ENCODE measurements at regions not wholly inside any gene's neighbourhood (a gene's known extent, or its start where the extent isn't known, plus 50 kb on each side); places are given as distances from the start of the nearest gene placed in this dataset.

DNA sequence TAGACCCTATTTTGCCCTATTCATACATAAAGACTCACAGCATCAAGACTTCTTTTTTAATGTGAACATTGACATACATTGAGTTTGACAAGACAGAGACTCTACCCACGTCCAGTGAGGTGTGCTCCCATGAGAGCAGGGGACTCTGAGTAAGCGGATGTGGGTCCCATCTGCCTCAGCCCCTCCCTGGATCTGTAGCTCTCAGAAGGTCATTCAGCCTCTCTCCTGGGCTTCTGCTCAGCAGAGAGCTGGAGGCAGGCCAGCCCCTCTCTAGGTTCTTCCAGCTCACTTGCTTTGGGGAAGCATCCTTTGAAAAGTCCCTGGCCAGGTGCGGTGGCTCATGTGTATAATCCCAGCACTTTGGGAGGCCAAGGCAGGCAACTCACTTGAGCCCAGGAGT is 146.9 kb upstream of the ZMIZ1 start:
- no peak for DNase-seq (ENCODE audit: low read depth)

DNA sequence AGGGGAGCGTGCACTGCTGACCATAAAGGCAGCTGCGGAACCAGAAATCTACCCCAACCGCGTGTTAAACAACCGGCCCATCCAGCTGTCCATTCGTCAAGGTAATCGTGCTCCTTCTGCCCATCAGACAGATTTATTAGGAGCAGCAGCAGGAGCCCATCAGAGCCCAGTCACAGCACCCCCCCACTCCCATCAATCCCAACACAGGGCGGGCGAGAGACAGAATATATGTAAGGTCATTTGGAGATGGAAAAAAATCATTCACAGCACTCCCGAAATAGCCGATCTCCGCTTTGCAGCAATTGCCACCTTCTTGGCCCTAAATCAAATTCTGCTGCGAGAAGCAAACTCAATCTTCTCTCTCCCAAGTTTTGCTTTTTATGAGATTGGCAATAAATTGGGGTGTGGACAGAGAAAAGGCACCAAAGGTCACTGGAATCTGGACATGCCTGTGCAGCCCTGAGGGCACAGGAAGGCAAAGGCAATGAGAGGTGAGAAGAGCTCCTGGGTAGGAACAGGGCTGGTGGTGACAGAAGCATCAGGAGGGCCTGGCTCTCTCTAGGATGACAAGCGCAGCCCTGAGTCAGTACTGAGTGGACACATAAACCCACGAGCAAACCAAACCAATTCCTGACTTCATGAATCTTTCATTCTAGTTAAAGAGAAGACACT is 145.0 kb upstream of the ZMIZ1 start:
- DNase-seq (ENCODE audit: low read depth), result no peak

DNA sequence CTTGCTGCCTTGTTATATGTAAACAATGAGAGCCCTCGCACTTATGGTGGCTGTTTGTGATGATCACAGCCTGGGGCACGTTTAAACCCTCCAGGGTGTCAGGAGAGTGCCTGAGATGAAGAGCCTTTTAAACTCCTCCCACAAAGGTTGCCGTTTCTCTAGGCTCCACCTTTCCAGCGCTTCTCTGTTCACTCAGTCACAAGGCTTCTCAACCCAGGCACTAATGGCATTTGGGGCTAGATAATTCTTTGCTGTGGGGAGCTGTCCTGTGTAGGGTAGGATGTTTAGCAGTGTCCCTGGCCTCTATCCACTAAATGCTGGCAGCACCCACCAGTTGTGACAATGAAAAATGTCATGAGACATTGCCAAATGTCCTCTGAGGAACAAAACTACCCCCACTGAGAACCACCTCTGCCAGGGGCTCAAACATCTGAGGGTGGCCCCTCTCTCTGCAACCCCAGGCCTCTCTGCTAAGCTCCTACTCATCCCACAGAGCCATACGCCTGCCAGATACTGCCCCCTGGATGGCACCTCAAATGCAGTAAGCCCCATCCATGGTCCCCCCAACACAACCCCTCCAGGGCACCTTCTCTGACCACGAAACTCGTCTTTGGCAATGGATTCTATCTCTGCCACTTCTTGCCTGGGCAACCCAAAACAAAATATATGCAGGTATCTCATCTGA is 144.3 kb upstream of the ZMIZ1 start:
- no peak for DNase-seq (ENCODE audit: low read depth)

DNA sequence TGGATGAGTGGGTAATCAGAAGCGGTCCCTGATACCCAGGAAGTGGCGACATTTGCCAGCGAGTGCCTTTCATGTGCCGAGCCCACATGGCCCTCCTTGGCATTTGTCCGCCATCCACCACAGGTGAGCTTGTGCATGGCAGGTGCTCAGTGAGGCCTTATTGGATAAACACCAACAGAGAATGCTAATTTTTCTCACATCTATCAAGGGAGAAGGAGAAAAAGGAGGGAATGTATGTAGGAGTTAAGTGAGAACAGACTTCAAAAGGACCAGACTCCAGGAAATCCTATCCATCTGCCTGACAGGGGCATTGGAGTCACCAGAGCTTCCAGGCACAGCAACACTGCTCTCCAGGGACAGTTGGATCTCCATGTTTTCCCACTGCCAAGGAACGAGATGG is 143.5 kb upstream of the ZMIZ1 start:
- no peak for DNase-seq (ENCODE audit: low read depth)

DNA sequence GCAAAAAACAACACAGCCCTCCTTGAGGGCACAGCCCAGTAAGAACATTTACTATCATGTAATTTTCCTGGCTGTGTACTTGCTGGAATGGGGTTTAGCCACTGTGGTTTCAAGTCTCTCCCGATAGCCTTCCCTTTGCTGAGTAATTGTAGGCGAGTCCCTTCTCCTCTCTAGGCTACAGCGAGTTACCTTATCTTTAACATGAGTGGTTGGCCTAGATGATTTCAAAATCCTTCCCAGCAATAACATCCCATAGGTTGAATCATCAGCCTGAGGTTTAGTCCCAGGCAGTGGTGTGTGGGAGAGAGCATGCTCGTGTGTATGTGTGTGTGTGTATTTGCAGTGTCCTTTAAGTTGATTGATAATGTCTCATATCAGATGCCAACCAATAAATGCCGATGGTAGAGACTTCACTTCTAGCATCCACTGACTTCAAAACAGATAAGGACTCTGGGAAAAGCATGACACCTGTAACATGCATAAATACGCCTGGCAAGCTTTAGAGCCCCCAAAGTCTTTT is 142.9 kb upstream of the ZMIZ1 start:
- peak; percentile 98 for DNase-seq (ENCODE audit: low read depth)

DNA sequence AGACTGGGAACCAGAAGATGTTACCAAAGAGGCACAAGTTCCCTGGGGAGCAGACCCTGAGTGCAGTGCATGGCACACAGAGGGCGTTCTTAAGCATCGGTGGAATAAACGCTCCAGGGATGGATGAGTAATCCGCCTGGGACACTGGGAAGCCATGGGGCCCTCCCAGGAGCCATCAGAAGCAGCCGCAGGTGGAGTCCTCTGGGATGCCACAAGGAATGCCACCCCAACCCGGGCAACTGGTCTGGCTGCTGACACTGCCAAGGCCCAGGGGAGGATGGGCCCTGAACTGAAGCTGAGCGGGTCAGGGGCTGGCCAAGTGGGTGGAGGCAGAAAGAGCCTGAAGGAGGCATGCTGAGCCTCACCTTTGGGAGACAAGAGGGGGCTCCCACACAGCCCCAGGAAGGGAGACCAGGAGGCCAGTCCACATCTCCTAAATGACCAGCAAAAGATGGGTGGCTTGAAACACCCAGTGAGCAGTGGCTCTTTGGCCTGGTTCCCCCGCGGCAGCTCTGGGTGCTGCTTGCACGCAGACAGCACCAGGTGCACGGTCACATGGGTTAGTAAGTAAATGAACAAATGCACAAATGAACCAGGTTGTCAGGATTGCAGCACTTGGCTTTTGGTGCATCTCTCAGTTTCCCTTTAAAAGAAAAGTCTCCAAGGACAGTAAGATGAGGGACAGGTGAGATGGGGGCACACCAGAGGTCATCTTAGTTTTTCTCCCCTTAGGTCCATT is 141.3 kb upstream of the ZMIZ1 start:
- DNase-seq (ENCODE audit: low read depth), result no peak

DNA sequence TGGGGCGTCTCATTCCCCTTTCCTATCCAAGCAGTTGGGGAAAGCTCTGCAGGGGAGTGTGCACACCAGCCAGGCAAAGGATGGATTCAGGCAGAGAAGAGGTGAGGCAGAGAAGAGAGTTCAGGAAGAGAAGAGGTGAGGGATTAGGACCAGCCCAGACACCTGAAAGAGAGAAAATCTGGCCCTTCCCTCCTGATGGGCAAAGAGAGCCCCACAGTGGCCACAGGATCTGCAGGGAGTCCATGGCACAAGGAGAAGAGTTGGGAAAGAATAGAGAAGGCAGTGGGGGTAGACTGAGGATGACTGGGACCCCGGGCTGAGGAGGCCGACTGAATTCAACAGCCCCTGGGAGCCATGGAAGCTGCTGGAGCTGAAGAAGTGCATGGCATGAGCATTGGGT is 140.4 kb upstream of the ZMIZ1 start:
- DNase-seq (ENCODE audit: low read depth), result no peak

DNA sequence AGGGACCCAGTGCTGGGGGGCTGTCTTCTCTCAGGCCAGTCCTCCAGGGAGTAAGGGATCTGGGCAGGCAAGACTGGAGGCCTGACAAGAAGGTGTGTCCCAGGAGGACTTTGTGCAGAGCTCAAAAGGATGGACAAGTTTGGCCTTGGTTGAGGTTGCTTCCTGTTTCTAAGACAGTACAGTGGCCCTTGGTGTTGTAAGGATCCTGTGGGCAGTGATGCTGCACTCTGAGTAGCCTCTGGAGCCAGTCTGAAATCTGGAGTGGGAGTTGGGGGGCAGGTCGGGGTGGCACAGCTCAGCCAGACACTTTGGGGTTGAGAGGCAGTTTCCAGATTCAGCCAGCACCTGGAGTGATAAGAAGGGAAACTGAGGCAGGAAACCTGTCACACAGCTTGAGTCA is 139.2 kb upstream of the ZMIZ1 start:
- no peak for DNase-seq (ENCODE audit: low read depth)

DNA sequence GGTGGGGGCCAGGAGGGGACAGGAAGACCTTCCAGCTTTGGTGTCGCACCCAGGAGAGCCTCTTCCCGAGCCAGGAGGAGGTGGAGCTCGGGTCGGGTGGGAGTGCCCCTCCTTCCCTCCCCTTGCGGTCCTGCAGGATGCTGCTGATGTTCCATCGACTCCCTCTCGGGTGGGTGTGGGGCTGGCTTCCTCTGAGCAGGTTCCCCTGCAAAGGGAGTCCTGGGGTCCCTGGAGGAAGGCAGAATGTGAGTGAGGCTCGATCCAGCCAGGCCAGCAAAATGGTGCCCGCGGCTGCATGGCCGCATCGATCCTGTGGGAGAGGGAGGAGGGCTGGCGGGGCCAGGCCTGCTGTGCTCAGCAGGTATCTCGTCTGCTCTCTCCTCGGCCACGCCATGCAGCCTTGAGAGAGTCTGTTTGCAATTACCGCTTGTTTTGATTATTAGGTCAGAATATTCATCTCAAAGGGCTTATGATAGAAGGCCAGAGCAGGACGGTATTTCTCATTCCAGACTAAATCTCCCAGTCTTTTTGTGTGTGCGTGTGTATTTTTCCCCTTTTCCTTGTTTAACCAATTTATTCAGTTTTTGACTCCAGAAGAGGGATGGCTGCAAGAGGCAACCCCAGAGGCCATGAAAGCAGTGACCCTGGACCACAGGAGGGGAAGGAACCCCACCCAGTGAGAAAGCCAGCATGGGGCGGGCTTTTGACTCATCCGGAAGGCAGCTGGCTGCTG is 137.3 kb upstream of the ZMIZ1 start:
- DNase-seq (ENCODE audit: low read depth), result peak; percentile 89

DNA sequence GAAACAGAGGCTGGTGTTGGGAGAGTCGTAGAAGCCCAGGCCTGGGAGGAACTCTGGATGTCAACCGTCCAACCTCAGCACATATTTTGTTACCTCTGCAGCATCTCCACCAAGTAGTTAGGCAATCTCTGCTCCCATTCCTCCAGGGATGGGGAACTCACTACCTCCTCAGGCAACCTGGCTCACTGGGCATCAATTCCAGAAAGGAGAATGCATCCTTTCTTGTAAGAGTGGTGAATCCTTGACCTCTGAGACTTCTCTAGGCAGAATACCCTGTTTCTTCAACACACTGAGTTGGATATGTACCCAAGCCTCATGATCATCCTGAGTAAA is 136.7 kb upstream of the ZMIZ1 start:
- no peak for DNase-seq (ENCODE audit: low read depth)

DNA sequence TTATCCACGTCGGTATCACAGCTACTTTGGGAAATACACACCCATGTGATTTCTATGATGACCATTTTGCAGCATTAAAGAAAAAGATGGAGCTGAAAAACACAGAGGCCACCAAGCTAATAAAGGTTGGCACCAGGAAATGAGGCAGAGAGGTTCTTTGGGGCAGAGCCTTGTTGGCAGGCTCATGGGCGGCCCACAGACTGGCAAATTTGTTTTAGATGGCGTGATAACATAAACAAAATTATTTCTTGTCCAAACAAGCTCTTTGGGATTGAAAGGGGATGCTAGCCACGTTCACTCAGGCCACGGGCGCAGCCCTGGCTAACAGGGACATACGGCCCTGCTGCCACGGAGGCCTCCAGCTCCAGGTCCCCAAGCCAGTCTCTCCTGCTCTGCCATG is 135.9 kb upstream of the ZMIZ1 start:
- DNase-seq (ENCODE audit: low read depth), result no peak

DNA sequence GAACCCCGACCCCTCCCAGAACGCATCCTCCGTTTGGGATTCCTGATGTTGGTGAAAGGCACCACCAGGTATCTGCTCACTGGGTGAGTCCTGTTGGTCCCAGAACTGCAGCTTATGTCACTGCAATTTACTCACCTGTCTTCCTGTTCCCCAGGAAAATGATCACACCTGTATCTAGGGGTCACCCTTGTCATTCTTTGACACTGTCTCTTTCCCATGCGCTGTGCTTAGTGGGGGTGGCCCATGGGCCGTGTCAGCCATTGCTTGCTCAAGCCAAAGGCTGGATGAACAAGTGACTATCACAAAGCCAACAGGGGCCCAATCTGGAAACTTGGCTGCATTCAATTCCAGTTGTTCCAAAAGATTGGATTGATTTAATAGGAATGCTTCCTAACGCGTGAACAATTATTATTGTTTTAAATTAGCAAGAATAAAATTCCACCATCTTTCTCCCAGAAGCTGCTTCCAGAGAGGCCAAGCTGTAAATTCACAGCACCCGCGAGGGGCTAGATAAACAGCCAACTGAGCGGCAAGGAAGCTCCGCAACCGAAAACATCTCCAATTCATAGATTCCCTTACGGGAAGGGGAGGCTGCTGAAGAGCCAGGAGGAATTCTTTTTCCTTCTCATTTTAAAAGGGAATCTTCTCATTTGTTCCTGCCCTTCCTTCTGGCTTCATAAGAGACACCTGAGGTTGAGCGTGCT is 134.8 kb upstream of the ZMIZ1 start:
- DNase-seq (ENCODE audit: low read depth), result no peak

DNA sequence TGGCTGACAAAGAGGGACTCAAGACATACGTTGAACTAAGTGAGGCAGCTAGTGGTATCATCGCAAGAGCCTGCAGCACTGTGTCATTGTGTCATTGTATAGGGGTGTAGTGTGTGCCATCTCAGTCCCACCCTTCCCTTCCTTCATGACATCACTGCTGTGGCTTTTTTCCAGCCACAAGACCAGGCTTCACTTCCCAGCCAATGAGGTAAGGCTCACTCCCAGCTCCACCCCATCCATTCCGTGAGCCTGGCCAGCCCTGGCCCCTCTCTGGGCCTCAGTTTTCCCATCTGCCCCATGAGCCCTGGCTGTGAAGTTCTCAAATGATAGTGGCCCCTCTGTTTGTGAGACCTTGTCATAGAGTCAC is 134.3 kb upstream of the ZMIZ1 start:
- no peak for DNase-seq (ENCODE audit: low read depth)

DNA sequence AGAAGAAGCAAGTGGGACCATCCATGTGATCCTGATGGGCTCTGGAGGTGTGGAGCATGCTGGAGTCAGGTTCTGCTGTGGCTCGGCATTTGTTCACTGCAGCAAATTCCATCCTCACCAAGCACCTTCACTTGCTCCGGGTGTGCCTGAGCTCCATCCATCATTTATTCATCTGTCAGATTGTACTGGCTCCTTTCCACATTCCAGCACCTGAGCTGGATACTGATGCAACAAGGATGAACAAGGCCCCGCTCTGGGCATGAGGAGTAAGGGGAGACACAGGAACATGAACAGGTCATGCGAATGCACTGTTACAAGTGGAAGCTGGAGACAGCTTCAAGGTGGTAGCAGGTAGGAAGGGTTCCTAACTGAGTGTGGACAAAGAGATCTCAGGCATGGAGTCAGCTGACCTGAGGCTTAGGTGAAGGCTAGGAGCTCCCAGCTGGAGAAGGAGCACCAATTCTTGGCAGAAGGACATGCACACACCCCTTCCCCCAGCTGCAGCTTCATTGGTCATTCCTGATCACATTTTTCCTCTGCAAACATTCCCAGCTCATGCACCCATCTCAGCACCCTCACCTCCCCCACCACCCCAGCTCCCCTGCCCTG is 133.7 kb upstream of the ZMIZ1 start:
- DNase-seq (ENCODE audit: low read depth), result no peak

DNA sequence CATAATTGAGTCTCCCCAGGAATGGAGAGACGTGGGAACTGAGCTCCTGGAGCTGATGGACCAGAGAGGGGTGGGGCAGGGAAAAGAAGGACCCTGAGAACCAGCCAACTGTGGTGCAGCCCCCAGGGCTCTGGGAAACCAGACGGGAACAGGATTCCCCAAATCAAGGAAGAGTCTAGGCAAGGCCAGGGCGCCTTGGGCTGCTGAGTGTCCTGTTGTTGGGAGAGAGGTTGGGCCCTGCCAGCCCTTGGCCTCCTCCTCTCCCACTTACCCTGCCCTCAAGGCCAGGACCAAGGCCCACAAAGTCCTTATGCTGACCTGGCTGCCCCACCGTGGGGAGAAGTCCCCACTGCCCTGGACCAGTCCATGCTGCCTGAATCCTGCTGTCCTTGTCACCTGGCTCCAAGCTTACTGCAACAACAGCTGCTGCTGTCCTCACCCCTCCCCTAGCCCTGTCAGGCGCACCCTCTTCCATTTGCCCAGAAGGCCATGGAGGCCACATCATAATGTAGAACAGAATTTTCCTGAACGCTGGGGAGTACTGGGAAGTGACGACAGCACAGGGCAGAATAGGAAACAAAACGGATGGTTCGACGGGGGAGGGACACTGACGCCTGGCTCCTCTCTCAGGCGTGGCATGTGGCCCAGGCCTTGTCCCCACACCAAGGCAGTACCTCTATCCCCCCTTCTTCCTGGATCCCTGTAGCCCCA is 132.9 kb upstream of the ZMIZ1 start:
- DNase-seq (ENCODE audit: low read depth), result no peak

DNA sequence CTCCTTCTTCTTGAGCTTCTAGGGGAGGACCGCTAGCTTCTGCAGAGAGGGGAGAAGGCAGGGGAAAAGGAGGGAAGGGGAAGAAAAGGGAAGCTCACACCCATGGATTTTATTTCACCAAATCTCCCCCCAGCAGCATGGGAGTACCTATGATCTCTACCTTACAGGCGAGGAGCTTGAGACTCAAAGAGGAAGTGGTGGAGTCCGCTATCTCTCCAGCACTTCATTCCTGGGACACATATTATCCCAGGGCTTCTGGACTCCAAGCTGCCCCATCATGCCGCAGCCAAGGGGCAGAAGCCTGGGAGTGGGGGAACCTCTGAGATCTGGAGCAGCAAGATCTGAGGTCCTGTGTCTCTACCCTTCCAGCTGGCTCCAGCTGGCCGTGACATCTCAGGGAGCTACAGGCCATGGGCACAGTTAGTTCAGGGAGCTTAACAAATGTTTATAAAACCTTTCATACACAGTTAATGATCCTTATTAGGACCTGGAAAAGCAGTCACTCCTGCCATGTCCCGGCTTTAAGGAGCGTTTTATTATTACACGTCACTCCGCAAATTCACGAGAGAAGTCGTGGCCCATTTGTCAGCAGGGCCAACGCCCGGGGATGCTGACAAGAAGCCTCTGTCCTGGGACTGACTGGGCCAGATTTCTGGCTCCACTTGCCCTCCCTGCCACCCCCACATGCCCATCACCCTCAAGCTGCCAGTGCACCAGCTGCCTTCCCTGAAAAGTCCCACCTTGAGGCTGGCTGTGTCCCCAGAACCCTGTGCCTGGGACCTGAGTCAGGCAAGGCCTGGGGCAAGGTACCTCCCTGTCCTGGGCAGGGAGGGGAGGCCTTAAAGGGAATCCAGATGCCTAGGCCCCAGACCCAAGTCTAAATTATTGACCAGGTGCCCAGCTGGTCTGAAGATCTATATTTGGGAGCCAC is 132.1 kb upstream of the ZMIZ1 start:
- DNase-seq (ENCODE audit: low read depth), result no peak

DNA sequence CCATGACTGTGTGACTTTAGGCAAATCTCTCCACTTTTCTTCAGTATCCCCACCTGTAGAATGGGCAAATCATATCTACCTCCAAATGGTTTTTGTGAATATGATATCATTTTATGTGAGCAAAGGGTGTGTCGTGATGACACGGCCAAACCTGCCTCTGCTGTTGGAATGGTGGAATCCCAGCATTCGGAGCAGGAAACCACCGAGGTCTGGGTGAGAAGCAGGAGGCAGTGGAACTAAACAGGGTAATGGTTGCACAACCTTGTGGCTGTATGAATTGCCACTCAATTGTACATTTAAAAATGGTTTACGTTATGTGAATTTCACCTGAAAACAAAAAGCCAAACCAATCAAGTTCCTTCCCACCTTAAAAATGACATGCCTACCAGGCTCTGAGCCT is 131.4 kb upstream of the ZMIZ1 start:
- DNase-seq (ENCODE audit: low read depth), result peak; percentile 35

DNA sequence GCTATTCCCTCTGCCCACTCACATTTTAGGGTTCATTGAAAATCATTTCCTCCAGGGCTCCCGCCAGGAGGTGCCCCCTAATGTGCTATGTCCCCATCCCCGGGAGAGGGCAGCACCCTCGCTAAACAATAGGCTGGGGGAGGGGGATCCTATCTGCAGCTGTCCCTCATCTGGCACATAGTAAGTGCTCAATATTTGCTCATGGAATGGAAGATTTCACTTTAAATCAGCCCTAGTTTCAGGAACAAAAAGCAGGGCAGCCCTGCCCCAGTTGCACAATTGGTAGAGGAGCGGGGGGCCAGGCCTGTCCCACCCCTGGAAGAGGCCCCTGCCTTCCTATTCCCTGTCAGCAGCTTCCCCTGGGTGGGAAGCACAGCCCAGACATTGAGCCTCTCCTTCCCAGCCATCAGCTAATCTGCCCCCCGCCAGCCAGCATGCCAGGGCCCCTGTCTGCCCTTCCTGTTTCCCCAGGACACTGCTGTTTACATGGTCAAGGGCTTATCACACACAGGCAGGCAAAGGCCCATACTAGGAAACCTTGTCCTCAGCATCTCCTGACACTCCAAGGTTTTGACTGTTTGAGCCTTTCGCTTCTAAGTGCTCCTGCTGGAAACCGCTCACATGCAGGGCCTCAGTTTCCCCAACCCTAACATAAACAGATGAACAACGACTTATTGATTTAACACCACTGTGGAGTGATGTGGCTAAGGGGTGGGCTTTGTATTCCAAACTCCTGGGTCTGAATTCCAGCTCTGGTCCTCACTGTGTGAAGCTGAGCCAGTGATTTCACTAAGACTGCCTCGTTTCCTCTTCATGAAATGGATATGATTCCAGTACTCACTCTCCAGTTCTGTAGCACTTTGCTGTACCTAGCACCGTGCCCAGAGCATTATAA is 130.7 kb upstream of the ZMIZ1 start:
- DNase-seq (ENCODE audit: low read depth), result no peak

All from iris pigment epithelial cell (primary cell).